Activated T-helper 9 cell treated with anti-CD3 and anti-CD28 coated beads, Interleukin-2, amount 50 U/mL, for 16 hours (primary cell): ENCODE measurements at regions not wholly inside any gene's neighbourhood (a gene's known extent, or its start where the extent isn't known, plus 50 kb on each side); places are given as distances from the start of the nearest gene placed in this dataset.
A peak's percentile ranks its signal among the peaks of the same experiment; 100 is the strongest.
"Not testable (repeated sequence)": the region's sequence is repeated elsewhere in the genome, so short reads cannot be mapped to it uniquely, and the experiment has no call there.

ENCODE experiments used
- DNase-seq: peaks from one replicate; pipeline ENCODE4 v3.0.0-alpha.2; 2020; ENCODE audit warnings: low read depth

DNA sequence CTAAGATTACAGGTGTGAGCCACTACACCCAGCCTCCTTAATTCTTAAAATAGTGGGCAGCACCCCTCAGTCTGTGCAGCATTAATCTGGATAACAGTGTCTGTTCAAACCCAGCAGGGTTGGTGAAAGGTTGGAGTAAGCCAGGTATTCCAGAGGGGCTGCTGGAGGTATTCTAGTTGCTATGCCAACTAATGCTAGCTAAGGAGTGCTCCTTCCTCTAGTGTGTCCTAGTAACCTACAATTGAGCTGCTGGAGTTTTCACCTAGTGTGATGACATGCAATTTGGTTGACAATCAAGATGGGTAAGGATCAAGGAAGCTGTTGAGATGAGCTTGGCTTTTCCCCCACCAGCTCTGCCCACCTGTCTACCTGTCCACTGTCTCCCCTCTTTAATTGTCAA lies 100.2 kb upstream of the IPO9 start:
- no peak for DNase-seq

DNA sequence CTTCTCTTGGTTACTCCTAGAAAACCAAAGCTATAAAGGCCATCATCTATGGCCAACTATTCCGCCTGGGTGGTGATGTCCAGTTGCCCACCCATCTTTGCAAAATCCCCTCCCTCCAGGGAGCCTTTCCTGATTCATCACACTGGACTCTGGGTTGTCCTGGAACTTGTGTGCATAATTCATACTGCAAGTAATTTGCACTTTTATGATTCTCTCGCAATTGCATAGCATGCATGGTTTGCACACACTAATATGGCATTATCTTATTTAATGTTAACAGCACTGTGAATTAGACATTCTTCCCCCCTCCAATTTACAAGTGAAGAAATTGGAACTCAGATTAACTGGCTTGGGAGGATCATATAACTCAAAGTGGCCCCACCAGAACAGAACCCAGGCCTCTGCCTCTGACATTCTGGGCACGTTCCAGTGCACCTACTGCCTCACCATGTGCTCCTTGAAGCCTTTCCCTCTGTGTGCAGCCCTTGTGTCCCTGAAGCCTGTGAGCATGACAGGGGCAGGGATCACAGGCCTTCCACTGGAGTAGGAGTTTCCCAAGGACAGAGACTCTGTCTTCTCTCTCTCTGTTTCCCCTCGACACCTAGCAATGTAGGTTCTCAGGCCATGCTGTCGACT lies 98.9 kb upstream of the IPO9 start:
- no peak for DNase-seq

DNA sequence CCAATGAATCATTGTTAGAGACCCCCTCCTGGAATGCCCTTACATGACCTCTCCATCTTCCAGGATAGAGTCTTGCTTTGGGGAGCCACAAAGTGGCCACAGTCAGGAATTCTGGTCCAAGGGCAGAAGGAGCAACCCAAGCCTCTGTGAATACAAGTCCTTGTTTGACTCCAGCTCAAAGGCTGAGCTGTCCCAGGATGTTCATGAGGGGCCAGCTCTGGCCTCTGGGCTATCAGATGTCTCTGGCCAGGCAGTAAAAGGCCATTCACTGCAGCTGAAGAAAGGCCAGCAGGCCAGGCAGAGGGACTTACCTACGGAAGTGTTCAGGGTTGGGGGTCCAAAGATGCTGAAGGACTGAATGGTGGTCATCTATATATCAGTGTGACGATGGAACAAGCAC lies 98.3 kb upstream of the IPO9 start:
- DNase-seq = no peak

DNA sequence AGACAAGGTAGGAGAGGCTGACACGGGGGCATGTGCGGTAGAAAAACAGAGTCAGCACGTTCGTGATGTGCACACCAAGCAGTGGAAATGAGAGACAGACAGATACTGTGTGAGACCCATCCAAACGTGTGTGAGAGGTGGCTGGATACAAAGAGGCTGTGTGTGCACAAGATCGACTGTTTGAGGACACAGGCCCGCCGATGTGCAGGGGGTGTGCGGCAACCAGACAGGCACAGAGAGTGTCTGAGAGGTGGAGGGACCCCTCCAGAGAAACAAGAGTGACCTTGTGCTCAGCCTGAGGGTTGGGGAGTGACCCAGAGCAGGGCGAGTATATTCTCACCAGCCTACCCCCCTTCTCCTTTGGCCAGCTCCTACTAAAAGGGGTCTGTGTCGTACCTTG lies 97.8 kb upstream of the IPO9 start:
- no peak for DNase-seq

DNA sequence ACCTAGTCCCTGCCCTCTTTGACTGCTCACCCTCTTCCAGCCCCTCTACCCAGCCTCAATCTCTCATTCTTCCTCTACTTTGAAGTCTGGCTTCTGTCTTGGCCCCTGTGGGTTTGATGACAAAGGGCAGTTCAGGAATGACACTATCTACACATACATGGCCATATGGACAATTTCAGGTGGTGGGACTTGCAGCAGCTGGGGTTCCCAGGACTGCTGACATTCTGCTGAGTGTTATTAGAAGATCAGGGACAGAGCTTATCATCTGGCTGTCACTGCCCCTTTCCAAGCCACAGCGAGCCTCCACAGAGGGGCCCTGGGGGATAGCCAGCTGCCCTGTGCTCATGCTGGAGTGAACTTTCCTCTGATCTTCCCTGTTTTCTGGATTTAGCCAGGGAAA lies 97.4 kb upstream of the IPO9 start:
- no peak for DNase-seq

DNA sequence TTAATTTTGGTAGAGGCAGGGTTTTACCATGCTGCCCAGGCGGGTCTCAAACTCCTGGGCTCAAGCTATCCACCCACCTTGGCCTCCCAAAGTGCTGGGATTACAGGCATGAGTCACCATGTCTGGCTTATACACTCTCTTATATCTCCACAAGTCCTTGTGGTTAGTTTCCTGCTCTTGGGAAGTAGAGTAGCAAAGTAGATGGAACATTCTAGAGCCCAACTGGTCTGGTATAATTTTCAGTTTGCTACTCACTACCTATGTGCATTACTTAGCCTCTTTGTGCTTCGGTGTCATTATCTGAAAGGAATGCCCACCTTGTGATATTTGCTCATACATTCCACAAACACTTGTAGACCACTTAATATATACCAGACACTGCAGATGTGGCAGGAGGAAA lies 96.6 kb upstream of the IPO9 start:
- no peak for DNase-seq

DNA sequence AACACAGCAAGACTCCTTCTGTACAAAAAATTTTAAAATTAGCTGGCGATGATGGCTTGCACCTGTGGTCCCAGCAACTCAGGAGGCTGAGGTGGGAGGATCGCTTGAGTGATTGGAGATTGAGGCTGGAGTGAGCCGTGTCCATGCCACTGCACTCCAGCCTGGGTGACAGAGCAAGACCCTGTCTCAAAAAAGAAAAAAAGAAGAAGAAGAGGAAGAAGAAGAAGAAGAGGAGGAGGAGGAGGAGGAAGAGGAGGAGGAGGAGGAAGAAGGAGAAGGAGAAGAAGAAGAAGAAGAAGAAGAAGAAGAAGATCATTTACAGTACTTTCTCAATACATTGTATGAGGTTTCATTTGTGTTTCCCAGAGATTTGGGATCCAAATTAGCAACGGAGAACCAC lies 94.7 kb upstream of the IPO9 start:
- not testable (repeated sequence) for DNase-seq

DNA sequence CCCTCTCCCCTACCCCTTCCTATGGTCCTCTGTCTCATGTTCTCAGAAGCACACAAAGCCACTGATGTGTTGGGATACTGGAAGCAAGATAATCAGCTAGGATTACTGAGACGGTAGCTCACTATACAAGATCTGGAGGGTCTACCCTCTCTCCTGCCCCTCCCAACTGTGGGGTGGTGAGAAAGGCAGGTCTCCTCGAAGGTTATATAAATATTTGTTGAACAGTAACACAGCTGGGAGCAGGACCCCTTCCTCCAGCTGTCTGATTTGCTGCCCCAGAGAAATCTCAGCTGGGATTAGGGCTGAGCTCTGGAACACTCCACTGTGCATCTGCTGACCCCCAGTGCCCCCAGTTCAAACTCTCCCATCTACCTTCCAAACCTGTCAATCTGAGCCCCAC lies 94.2 kb upstream of the IPO9 start:
- no peak for DNase-seq

DNA sequence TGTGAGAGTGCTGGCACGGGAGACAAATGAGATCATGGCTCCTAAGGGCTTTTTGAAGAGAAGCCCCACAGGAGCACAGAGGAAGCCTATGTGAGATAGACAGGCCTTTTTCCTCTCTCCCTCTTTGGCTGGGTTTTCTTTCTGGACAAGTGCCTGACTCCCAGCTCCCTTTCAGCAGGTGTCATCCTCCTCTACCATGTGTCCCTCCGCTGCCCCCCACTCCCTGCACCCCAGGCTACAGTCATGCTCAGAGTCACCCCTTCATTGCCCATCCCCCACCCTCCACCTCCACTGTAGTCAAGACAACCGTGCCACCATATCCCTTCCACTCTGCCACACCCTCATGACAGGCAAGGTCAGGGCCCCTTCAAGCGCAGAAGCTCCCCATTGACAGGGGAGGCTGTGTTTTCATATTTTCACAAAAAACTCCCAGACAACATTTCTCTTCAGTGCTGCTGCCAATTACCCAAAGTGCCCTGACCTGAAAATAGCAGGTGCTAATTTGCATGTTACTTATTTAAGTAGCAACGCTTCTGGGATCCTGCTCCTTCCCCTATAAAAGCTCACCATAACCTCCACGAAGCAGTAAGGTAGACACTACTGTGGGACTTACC lies 92.1 kb upstream of the IPO9 start:
- DNase-seq = no peak

DNA sequence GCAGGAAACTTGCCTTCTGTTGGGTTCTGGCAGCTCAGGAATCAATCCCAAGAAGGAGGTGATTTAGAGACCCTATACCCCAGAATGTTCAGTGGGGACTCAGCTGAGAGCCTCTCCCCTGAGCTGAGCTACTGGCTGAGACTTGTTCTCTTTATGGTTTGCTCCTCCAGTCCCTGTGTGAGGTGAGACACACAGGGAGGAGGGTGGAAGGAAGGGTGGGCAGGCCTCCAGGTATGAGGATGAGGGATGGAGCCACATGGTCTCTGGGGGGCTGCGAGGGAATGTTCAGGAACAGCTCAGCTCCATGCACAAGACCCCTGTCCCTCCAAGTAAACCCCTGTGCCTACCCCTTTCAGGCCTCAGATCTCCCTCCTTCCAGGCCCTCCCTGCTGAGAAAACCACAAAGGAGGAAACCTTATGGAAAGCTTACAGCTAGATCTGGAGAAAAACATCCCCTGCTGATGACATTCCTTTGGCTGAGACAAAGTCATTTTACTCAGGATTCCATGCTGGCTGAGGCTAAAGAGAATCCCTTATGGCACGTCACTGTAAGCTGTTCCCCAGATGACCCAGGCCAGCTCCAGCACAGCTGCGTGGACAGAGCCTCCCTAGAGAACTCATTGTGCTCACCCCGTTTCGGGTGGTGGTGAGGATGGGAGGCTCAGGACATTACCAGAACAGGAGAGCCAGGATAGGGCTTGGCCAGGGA lies 91.5 kb upstream of the IPO9 start:
- no peak for DNase-seq

DNA sequence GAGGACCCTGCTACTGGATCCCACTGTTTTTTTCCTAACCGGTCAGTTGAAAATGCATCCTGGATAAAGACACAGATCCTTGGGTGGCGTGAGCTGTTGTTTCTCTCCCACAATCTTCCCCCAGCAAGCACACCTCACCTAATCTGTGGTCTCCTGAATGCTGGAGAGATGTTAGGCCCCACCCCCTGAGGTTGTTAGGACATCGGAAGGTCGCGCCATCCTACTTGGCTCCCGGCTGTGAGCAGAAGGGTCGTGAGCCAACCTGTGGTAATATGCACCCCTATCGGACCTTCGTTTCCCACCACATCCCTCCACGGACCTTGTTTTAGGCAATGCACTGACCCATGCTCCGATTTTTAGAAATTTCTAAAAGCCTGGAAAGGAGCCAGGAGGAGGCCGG lies 89.9 kb upstream of the IPO9 start:
- no peak for DNase-seq

DNA sequence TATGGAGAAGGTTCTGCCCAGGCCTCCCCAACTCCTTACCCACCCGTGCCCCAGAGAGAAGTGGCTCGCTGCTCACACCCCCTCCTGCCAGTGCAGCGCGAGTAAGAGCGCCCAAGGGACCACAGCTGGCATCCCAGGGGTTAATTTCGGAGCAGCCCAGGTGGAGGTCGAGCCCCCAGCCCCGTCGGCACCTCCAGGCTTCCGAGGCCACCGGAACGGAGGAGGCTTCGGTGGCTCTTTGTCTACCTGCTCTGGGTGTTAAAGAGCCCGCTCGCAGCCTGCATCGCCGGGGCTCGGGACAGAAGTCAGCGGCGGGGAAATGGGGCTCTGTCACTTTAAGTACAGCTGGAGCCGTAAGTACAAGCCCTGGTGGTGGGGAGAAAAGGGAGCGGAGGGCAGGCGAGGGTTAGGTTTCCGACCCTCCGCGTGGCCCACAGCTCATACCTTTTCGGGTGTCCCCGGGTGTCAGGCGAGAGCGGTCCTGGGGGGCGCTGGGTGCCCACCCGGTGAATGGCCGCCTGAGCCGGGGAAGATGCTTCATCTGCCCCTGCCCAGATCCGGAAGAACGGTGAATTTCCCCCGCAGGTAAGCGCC lies 89.4 kb upstream of the IPO9 start:
- DNase-seq = peak; percentile 32

DNA sequence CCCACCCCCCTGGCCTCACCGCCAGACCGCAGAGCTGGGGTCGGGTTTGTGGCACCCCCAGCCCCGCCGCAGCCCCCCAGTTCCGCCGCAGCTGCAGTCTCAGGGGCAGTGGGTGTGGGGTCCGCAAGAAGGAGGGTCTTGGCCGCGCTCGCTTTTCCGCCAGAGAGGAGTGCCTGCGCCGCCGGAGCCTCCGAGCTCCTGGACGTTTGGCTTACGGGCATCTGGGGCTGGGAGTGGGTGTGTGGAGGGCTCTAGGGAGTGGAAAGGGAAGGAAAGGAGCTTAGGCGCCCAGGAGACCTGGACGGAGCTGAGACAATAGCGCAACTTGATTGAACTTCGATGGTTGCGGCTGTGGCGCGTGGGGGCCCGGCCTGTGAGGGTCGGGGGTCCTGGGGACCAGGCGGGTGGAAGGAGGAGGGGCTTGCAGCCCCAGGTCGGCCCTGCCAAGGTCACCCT lies 88.8 kb upstream of the IPO9 start:
- no peak for DNase-seq

DNA sequence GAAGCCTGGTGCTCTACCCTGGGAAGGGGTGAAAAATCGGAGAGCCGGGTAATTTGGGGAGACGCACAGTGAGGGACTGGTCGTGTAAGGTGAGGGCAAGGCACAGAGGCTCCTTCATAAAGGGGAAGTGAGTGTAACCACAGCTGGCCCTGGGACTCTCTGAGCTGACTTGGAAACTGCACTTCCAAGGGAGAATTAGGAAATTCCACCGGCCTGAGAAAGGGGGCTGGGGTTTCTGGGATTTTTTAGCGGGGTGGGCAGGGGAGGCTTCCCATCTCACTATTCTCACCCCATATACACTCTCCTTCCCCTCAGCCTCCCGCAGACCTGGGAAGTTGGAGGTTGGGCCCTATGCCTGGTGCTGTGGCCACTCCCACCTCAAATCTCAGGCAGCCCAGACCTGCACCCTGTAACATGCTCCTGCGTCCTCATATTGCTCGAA lies 88.3 kb upstream of the IPO9 start:
- DNase-seq = no peak

DNA sequence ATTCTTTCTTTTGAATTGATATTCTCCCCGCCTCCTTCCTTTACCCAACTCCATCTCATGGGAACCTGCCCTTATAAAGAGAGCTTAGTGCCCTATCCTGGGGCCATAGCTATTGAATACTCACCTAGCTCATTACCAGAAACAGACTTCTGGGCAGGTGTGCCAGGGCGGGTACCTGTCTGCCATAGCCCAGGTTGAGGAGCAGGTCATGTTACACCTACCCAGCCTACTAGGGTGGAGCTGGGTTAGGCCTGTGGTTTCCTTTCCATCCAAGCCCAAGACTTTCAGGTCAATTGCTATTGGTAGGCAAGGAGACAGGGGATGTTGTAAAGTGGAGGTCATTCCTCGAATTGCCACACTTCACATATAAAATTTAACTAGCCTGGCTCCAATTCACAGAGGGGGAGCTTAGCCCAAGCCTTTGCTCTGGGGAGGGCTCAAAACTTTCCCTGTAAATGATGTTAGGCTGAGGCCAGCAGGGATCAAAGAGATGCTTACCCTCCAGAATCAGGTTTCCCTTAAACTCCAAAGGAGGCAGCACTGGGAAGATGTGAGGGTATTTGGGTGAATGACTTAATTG lies 87.1 kb upstream of the IPO9 start:
- no peak for DNase-seq

DNA sequence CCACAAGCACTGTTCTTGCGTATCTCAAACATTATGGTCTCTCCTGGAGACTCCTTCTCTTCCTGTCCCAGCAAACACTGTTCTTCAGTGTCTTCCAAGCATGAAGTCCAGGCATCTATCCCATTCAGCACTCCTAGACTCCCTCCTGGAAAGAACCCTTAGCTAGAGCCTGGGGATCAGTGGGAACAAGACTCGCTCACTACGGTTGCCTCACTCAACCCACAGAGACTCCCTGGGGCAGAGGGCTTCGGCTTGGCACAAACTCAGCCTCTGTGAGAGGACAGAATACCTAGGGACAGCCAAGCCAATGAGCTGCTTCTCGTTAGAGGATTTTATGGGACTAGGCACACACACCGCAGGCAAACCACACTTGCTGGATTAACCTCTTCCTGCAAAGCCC lies 86.5 kb upstream of the IPO9 start:
- no peak for DNase-seq

DNA sequence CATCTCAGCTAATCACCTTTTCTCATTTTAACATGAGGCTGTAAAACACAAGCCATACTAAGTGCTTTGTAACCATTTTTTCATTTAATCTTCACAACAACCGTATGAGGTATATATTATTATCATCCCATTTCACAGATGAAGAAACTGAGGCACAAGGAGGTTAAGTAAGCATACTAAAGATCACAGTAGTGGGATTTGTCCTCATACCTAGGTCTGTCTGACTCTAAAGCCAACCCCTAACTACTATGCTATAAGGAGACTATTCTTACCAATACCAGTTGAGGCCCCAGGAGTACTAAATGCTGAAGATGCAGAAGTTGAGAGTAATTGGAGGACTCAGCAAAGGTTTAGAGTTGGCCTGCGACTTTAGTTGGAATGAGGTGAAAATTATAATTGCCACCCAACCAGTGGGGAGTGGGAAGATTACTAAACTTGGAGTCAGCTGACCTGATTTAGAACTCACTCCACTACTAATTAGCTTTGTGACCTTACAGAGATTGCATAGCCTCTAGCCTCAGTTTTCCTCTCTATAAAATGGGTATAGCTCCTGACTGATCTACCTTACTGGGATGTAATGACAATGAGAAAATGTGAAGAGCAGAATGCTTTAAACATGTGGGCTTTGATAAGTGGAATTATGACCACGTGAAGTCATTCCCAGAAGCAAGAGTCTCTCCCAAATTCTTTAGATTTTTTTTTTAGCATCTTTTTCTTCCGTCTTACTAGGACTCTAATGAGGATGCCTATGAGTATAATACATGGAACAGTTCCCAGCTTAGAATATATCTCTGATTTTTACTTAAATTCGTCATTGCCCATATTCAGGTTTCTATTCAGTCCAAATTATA lies 85.8 kb upstream of the IPO9 start:
- no peak for DNase-seq

DNA sequence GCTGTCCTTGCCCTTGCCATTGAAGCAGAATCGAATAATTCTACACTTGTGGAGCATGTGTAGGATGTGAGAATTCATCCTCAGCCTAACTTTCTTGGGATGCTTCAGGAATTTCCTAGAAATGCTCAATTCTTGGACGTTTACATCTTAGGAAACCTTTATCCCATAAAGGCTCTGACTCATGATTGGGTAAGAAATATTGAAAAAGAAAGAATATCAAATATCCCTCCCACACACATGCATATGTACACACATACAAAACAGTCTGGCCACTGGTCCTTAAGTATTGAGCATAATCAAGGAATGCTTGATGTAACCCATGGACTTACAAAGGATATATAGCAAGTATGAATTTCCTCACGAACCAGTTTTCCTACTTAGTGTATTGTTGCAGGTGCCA lies 83.9 kb upstream of the IPO9 start:
- DNase-seq = no peak

DNA sequence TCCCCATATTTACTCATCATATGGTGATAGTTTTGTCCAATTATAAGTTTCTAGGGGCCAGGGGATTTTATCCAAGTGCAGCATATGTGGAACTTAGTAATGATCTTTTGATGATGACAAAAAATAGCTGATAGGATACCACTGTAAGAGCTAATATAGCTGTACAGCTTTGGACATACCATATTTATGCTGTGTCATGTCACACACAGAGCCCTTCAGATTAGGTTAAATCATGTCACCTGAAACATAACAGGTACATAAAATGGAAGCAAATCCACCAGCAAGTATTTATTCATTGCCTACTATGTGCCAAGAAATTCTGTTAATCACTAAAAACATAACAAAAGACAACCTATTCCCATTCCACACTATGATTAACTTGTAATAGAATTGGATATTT lies 82.8 kb upstream of the IPO9 start:
- DNase-seq = no peak

DNA sequence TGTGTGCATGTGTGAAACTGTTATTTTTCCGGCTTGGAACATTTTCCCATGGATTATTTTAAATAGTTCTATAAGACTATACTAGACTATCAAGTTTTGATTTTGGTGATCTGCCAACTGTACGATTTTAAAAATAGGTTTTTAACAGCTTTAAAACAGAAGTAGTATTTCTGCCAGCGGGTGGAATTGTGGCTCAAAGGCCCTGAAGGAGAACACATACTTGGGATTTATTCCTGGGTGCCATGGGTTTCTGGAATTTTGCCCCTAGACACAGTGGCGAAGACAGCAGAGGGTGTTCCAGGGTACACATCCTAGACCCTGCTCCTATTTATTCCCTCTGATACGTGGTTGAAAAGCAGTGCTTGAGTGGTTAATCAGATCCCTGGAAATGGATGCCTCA lies 81.7 kb upstream of the IPO9 start:
- no peak for DNase-seq

DNA sequence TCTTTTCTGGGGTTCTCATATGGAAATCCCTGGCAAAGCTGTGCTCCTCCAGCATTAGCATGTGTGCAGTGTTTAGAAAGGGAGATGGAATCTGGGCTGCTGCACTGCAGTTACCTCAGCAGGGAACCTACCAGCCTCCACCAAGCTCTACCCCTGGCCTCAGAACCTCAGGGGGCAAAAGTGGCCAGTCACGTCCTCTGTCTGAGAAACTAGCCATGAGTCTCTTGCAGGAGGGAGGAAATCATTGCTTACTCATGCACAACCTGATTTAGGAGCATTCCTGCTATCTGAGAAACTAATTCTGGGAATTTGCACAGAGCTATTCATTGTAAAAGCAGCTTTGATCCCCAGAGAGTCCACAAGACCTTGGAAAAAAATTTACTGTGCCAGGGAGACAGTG lies 80.6 kb upstream of the IPO9 start:
- DNase-seq = no peak
